Right lobe of liver (tissue), 6 donors: ENCODE measurements at regions not wholly inside any gene's neighbourhood (a gene's known extent, or its start where the extent isn't known, plus 50 kb on each side); places are given as distances from the start of the nearest gene placed in this dataset.

Experiments used
- ATAC-seq, 4 donors: fragments of 200-7000 bp; cut with Tn5 transposase; one replicate each; pipeline ENCODE4 v1.9.1; 2020; ENCODE audit warnings: mild to moderate bottlenecking in 4 of 4, moderate library complexity in 4 of 4
- DNase-seq, 3 donors: peaks; one replicate each; pipeline ENCODE4 v3.0.0-alpha.2; 2020
- H3K27ac ChIP-seq, 3 donors: fragments of 200-600 bp; one replicate each; pipeline ENCODE4 v1.8.0; 2022
- H3K27me3 ChIP-seq, 2 donors: fragments of 200-600 bp; one replicate each; pipeline ENCODE4 v1.8.0; 2022
- H3K36me3 ChIP-seq, 4 donors: fragments of 200-600 bp; sonication (generic) in 1 of 4; one replicate each; pipeline versions ENCODE4 v1.5.1 to v1.8.0; 2017 to 2022; ENCODE audit warnings: control low read depth in 1 of 4
- H3K4me1 ChIP-seq, 4 donors: fragments of 200-600 bp; sonication (generic) in 1 of 4; one replicate each; pipeline versions ENCODE4 v1.5.1 to v1.8.0; 2017 to 2022; ENCODE audit warnings: control low read depth in 1 of 4
- H3K4me3 ChIP-seq, 3 donors: fragments of 200-600 bp; one replicate each; pipeline ENCODE4 v1.8.0; 2022
- H3K9me3 ChIP-seq, 4 donors: fragments of 200-600 bp; sonication (generic) in 1 of 4; one replicate each; pipeline versions ENCODE4 v1.5.1 to v1.8.0; 2017 to 2022; ENCODE audit warnings: control low read depth in 1 of 4
- POLR2A ChIP-seq: fragments of 450-650 bp; IDR thresholded peaks from one replicate; pipeline ENCODE4 v1.6.1; 2017; ENCODE audit warnings: antibody characterized with exemption, mild to moderate bottlenecking
- WGBS: methylation state at CpG from one replicate; pipeline ENCODE4 v1.1.6; 2018; ENCODE audit warnings: low coverage, low lambda C conversion rate; ENCODE audit not compliant: insufficient coverage; ENCODE audit errors: missing lambda C conversion rate; 5-methylcytosine and 5-hydroxymethylcytosine counted together
- intact Hi-C, 2 donors: fragments of 100-400 bp; cut with DNase I; formaldehyde crosslinking; loops; one replicate each; pipeline versions ENCODE4 v1.11.2 to v1.14.1; 2022
- TF ChIP-seq, protein P1 (sequence below), 4 donors: fragments of 200-600 bp in 3 of 4; fragments of 450-650 bp in 1 of 4; IDR thresholded peaks; one replicate each; pipeline versions ENCODE4 v1.5.1 to v1.8.0; 2016 to 2022; ENCODE audit warnings: antibody characterized with exemption in 4 of 4, mild to moderate bottlenecking in 2 of 4
- donor health status: DM: no; HTN: yes; CAD: no.
- donor health status: DM: no; HTN: no; CAD: no.
- donor health status: DM: no; HTN: no; CAD: no.
- donor health status: DM: no; HTN: yes; CAD: no.
- donor health status: DM: no; HTN: yes; CAD: no.

DNA sequence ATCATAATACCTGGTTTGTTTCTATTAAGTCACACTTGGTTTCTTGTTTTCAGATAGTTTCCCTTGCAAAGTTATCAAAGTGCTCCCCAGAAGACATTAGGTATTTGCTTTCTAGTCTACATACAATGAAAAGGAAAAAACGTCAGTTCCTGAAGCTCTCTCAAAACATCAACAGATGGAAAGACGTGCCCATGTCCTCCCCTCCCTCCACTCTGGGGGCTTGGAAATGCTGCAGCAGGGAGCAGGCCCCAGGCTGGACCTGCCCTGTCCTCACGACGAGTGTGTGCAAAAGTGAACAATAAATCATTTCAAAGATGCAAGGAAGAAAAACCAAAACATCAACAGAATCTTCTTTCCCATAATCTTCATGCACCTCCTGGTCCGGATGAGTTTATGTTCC is 118.5 kb downstream of the USP22 start:
- Histone ChIP-seq H3K9me3 (no peaks in the 10 kb centered on the region), H3K4me1 (no peaks in the 10 kb centered on the region), H3K4me3 (no peak overlapping the region), H3K27me3 (no peaks in the 10 kb centered on the region), H3K36me3 (no peaks in the 10 kb centered on the region), H3K27ac (no peak overlapping the region)
- DNase-seq (no peak), ATAC-seq (no peak)
- WGBS = 56% methylated on average over 5 of the region's 5 CpGs
- intact Hi-C loops = no loop called here
- TF ChIP-seq, protein P1, sequence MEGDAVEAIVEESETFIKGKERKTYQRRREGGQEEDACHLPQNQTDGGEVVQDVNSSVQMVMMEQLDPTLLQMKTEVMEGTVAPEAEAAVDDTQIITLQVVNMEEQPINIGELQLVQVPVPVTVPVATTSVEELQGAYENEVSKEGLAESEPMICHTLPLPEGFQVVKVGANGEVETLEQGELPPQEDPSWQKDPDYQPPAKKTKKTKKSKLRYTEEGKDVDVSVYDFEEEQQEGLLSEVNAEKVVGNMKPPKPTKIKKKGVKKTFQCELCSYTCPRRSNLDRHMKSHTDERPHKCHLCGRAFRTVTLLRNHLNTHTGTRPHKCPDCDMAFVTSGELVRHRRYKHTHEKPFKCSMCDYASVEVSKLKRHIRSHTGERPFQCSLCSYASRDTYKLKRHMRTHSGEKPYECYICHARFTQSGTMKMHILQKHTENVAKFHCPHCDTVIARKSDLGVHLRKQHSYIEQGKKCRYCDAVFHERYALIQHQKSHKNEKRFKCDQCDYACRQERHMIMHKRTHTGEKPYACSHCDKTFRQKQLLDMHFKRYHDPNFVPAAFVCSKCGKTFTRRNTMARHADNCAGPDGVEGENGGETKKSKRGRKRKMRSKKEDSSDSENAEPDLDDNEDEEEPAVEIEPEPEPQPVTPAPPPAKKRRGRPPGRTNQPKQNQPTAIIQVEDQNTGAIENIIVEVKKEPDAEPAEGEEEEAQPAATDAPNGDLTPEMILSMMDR (IDR thresholded peaks at IDR 0.05) = no peak

DNA sequence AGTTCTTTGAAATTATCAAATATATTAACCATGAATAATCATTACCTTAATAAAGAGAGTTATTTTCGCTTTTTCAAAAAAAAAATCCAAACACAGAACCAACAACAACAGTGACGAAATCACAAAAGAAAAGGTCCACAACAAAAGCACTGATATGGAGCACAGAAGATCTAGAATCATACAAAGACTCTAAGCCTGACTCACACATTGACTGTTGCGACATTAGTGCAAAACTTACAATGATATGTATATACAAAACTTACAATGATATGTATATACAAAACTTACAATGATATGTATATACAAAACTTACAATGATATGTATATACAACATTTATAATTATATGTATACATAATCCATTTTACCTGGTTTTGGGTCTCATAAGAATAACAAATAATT is 117.7 kb downstream of the USP22 start:
- intact Hi-C loops = no loop called here
- Histone ChIP-seq H3K4me3 (no peak overlapping the region), H3K9me3 (no peaks in the 10 kb centered on the region), H3K4me1 (no peaks in the 10 kb centered on the region), H3K27me3 (no peaks in the 10 kb centered on the region), H3K36me3 (no peaks in the 10 kb centered on the region), H3K27ac (no peak overlapping the region)
- ATAC-seq (no peak), DNase-seq (no peak)
- 76% methylated on average over 3 of the region's 3 CpGs for WGBS
- TF ChIP-seq POLR2A = no peak
- TF ChIP-seq, protein P1 (IDR thresholded peaks at IDR 0.05) = no peak

DNA sequence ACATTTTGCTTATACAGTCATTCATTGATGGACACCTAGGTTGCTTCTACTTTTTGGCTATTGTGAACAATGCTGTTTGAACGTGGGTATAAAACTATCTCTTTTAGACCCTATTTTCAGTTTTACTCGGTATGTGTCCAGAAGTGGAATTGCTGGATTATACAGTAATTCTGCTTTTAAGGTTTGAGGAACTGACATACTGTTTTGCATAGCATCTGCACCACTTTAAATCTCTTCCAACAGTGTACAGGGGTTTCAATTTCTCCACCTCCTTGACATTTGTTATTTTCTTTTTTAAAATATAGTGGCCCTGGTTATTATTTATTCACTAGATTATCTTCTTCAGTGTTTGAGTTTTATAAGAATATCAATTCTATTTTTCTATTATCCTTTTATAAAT is 116.9 kb downstream of the USP22 start:
- 25% methylated on average over 2 of the region's 2 CpGs for WGBS
- no peaks in the 10 kb centered on the region for H3K27me3 ChIP-seq
- H3K9me3 ChIP-seq = no peaks in the 10 kb centered on the region
- no peaks in the 10 kb centered on the region for H3K4me1 ChIP-seq
- no peak for ATAC-seq
- DNase-seq = no peak
- TF ChIP-seq, protein P1 (IDR thresholded peaks at IDR 0.05) = no peak
- no peak for TF ChIP-seq POLR2A
- no peaks in the 10 kb centered on the region for H3K36me3 ChIP-seq
- no peak overlapping the region for H3K27ac ChIP-seq
- no peak overlapping the region for H3K4me3 ChIP-seq
- intact Hi-C loops = no loop called here

DNA sequence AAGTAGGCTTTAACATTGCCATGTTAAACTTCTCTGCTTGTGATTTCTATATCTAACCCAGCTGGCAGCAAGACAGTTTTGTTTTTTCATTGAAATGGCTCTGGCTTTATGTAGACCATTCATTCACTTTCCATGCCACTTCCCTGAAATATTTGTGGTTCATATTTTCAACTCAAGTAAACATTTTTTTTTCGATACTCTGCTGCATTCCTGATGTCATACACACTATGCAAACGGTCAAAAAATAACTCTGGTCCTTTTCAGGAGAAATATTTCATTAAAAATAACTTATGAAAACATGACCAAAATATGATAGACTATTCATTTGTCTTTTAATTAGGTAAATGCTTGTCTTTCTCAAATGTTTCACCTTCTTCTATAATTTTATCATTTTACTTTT is 116.3 kb downstream of the USP22 start:
- 59% methylated on average over 2 of the region's 2 CpGs for WGBS
- Histone ChIP-seq H3K9me3 (no peaks in the 10 kb centered on the region), H3K36me3 (no peaks in the 10 kb centered on the region), H3K27ac (no peak overlapping the region), H3K4me3 (no peak overlapping the region), H3K27me3 (no peaks in the 10 kb centered on the region), H3K4me1 (no peaks in the 10 kb centered on the region)
- TF ChIP-seq, protein P1 (IDR thresholded peaks at IDR 0.05) = no peak
- no peak for TF ChIP-seq POLR2A
- ATAC-seq (no peak), DNase-seq (no peak)
- intact Hi-C loops = no loop called here

DNA sequence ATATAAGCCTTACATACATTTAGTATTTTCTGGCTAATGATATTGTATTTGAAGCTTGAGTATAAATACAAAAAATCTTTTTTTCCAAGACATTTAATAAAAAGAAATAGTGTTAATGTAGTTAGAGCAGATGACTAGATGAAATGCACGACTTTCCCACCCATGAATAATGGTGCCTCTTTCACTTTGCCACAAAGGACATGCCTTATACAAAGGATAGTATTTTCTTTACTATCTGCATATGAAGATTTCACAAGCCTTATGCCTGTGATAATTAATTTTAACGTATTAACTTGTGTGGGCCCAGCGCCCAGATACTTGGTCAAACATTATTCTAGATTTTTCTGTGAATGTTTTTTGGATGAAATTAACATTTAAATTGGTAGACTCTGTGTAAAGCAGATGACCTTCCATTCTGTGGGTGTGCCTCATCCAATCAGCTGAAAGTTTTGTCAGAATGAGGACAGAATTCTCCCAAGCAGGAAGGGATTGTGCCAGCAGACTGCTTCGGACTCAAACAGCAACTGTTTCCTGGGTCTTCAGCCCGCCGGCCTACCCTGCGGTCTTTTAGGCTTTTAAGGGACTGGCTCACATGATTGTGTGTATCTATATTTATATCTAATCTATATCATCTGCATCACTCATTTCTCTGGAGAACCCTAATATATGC is 115.4 kb downstream of the USP22 start:
- no peaks in the 10 kb centered on the region for H3K9me3 ChIP-seq
- DNase-seq (no peak), ATAC-seq (no peak)
- intact Hi-C loops = no loop called here
- H3K4me3 ChIP-seq = no peak overlapping the region
- no peak overlapping the region for H3K27ac ChIP-seq
- TF ChIP-seq, protein P1 (IDR thresholded peaks at IDR 0.05) = no peak
- no peak for TF ChIP-seq POLR2A
- 79% methylated on average over 4 of the region's 7 CpGs for WGBS
- H3K27me3 ChIP-seq = no peaks in the 10 kb centered on the region
- H3K36me3 ChIP-seq = no peaks in the 10 kb centered on the region
- no peaks in the 10 kb centered on the region for H3K4me1 ChIP-seq
